ENCODE measurements at regions not wholly inside any gene's neighbourhood (a gene's known extent, or its start where the extent isn't known, plus 50 kb on each side); places are given as distances from the start of the nearest gene placed in this dataset.

DNA sequence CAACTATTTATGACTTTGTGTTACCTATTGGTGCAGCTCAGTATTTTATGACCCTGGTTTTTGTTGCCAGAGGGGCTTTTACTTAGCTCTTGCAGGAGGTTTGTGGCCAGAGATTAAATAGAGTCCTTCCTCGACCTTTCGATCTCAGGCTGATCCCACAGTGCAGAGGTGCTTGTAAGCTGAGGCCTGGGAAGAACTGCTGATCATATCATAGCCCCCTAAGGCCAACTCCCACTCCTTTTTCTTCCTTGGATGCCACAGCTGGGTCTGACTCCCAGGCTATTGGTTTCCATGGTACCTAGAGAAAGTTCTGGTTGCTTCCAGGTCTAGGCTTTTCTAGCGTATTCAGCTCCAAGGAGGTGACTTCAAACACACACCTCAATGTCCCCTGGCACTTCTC lies 324.9 kb downstream of the FOXO1 start:
- TF ChIP-seq, protein P1, sequence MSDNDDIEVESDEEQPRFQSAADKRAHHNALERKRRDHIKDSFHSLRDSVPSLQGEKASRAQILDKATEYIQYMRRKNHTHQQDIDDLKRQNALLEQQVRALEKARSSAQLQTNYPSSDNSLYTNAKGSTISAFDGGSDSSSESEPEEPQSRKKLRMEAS (IDR thresholded peaks at IDR 0.05; ENCODE audit: low read depth, low read length) = no peak
- TF ChIP-seq POLR2A (IDR thresholded peaks at IDR 0.05; ENCODE audit: extremely low read depth, insufficient read length) = no peak
- no peak for TF ChIP-seq MYC (IDR thresholded peaks at IDR 0.05; ENCODE audit: low read depth, low read length)
- TF ChIP-seq, protein P2, sequence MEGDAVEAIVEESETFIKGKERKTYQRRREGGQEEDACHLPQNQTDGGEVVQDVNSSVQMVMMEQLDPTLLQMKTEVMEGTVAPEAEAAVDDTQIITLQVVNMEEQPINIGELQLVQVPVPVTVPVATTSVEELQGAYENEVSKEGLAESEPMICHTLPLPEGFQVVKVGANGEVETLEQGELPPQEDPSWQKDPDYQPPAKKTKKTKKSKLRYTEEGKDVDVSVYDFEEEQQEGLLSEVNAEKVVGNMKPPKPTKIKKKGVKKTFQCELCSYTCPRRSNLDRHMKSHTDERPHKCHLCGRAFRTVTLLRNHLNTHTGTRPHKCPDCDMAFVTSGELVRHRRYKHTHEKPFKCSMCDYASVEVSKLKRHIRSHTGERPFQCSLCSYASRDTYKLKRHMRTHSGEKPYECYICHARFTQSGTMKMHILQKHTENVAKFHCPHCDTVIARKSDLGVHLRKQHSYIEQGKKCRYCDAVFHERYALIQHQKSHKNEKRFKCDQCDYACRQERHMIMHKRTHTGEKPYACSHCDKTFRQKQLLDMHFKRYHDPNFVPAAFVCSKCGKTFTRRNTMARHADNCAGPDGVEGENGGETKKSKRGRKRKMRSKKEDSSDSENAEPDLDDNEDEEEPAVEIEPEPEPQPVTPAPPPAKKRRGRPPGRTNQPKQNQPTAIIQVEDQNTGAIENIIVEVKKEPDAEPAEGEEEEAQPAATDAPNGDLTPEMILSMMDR (IDR thresholded peaks at IDR 0.05; ENCODE audit: low read depth, low read length) = no peak
- DNase-seq (ENCODE audit: low read depth) = no peak
- H3K4me3 ChIP-seq (ENCODE audit: low read depth, low read length) = no peak overlapping the region

DNA sequence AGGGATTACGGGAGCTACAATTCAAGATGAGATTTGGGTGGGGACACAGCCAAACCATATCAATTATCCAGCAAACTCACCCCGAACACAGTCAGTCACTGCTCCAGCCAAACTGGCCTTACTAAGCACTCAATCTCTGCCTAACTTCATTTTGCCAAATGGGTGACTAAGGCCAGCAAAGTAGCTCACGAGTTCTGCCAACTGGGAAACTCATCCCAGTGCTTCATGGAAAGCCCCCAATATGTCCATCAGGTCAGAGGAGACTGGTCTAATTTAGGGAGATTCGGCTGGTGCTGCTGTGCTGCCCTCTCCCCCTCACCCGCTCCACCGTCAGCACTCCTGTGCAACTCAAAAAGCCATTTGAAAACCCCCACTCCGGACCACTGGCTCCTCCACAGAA lies 324.0 kb downstream of the FOXO1 start:
- no peak for TF ChIP-seq POLR2A (IDR thresholded peaks at IDR 0.05; ENCODE audit: extremely low read depth, insufficient read length)
- no peak for TF ChIP-seq MYC (IDR thresholded peaks at IDR 0.05; ENCODE audit: low read depth, low read length)
- TF ChIP-seq, protein P2 (IDR thresholded peaks at IDR 0.05; ENCODE audit: low read depth, low read length) = no peak
- TF ChIP-seq, protein P1 (IDR thresholded peaks at IDR 0.05; ENCODE audit: low read depth, low read length) = no peak
- H3K4me3 ChIP-seq (ENCODE audit: low read depth, low read length) = no peak overlapping the region
- DNase-seq (ENCODE audit: low read depth) = no peak

DNA sequence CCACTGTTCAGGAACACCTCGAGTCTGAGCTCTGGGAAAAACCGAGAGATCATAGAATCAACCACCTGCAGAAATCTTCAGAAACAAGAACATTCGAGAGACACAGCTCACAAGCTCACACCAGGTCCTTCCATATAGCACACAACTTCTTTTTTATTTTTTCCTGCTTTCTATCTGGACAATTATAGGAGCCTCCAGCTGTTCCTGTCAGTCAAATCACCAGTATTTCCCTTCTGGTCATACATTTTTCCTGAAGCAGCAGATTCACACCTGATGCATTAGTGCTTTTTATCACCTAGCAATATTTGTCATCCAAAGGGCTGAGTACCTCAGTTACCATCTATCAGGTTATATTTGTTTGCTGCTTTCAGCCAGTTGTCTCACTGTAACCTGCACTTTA lies 323.5 kb downstream of the FOXO1 start:
- no peak for DNase-seq (ENCODE audit: low read depth)
- no peak overlapping the region for H3K4me3 ChIP-seq (ENCODE audit: low read depth, low read length)
- TF ChIP-seq, protein P1 (IDR thresholded peaks at IDR 0.05; ENCODE audit: low read depth, low read length) = no peak
- TF ChIP-seq POLR2A (IDR thresholded peaks at IDR 0.05; ENCODE audit: extremely low read depth, insufficient read length) (no peak), MYC (IDR thresholded peaks at IDR 0.05; ENCODE audit: low read depth, low read length) (no peak)
- TF ChIP-seq, protein P2 (IDR thresholded peaks at IDR 0.05; ENCODE audit: low read depth, low read length) = no peak

DNA sequence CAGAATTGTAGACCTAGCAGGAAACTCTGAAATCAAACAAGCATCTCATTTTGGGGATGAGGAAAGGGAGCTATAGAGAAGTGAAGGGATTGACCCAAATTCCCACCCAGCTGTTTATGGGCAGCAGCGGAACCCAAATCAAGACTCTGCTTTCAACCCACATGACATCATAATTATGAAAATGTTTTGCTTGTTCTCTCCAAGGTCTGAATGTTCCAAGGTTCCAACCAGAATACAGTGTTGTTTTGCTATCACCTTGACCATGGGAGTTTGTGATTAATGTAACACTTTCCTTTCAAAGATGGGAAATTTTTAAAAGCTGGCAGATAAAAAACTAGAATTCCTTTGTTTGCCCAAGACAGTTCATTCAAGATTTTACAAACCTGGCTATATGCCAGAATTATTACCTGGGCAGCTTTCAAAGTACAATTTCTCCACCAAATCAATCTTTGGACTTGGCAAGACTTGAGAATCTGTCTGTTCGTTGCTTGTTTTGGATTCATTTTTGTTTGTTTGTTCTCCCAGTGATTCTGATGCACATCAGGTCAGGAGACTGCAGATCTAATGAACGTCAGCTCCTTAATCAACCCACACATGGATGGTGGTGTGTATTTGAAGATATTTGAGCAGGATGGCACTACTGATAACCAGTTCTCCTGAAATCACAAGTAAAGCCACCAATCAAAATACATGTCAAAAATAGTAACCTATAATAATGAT lies 322.7 kb downstream of the FOXO1 start:
- no peak overlapping the region for H3K4me3 ChIP-seq (ENCODE audit: low read depth, low read length)
- TF ChIP-seq, protein P2 (IDR thresholded peaks at IDR 0.05; ENCODE audit: low read depth, low read length) = no peak
- TF ChIP-seq, protein P1 (IDR thresholded peaks at IDR 0.05; ENCODE audit: low read depth, low read length) = no peak
- no peak for TF ChIP-seq POLR2A (IDR thresholded peaks at IDR 0.05; ENCODE audit: extremely low read depth, insufficient read length)
- TF ChIP-seq MYC (IDR thresholded peaks at IDR 0.05; ENCODE audit: low read depth, low read length) = no peak
- no peak for DNase-seq (ENCODE audit: low read depth)

DNA sequence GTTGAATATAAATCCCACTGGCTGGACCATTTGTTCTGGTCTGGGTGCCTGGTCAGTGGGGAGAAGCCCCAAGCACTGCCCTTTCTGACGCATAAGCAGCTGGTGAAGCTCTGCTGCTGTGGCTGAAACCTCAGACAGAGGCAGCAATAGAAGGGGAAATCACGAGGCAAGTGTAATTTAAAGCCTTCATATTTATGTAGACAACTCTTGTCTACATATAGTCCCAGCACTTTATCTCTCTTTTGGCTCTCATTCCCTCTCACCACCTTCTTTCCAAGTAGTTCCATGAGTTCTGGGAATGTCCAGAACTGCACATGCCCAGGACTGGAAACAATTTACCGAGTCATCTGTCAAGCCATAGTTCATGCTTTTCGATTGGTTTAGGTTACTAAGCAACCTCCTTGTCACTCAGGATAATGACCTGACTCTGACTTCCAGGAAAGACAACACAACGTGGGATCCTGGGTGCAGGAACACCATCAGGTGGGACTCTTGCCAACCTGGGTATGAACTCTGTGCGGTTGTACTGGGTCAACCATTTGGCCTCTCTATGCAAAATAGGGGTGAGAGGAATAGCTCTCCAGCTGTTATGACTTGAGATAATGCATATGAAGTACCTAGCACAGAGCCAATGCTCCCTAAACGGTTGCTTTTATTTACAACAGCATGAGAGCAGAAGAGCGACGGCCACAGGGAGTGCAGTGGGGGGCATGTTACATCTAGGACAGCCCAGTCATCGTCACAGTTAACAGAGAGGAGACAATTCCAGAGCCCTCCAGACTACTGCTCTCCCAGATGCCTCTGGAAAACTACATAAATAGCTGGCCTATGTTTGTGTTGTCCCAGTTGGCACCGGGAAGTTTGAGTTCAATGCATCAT lies 321.9 kb downstream of the FOXO1 start:
- TF ChIP-seq POLR2A (IDR thresholded peaks at IDR 0.05; ENCODE audit: extremely low read depth, insufficient read length) (no peak), MYC (IDR thresholded peaks at IDR 0.05; ENCODE audit: low read depth, low read length) (no peak)
- TF ChIP-seq, protein P1 (IDR thresholded peaks at IDR 0.05; ENCODE audit: low read depth, low read length) = no peak
- TF ChIP-seq, protein P2 (IDR thresholded peaks at IDR 0.05; ENCODE audit: low read depth, low read length) = no peak
- H3K4me3 ChIP-seq (ENCODE audit: low read depth, low read length) = no peak overlapping the region
- no peak for DNase-seq (ENCODE audit: low read depth)

Measured in NB4 (cell line).